Gastroesophageal sphincter (tissue), 3 donors: ENCODE measurements at regions not wholly inside any gene's neighbourhood (a gene's known extent, or its start where the extent isn't known, plus 50 kb on each side); places are given as distances from the start of the nearest gene placed in this dataset.

ENCODE experiments used
- CTCF ChIP-seq, 4 experiments: fragments of 200-600 bp in 2 of 4; fragments of 450-650 bp in 2 of 4; sonication (generic) in 1 of 4; IDR thresholded peaks; one replicate each; pipeline ENCODE4 v1.5.1; 2017 to 2019; ENCODE audit warnings: antibody characterized with exemption in 4 of 4, mild to moderate bottlenecking in 2 of 4, moderate library complexity in 2 of 4
- POLR2AphosphoS5 ChIP-seq: sonication (generic); formaldehyde crosslinking; IDR thresholded peaks from one replicate; pipeline ENCODE4 v1.6.1; 2017; ENCODE audit warnings: antibody characterized with exemption

- TF ChIP-seq CTCF (IDR thresholded peaks at IDR 0.05) (no peak), POLR2AphosphoS5 (no peak)
Measured at GRCh38 chr13:73399347-73400216, 340.8 kb downstream of the KLF5 start.
